H1 (cell line): ENCODE measurements at regions not wholly inside any gene's neighbourhood (a gene's known extent, or its start where the extent isn't known, plus 50 kb on each side); places are given as distances from the start of the nearest gene placed in this dataset.

ENCODE experiments used
- CTCF ChIA-PET: fragments of 300-600 bp; sonication (Branson Sonifier 250); formaldehyde crosslinking; loops from one replicate; lab custom pipeline; 2021; ENCODE audit not compliant: partially characterized antibody; lab: Charles Lee
- POLR2A ChIA-PET: fragments of 300-600 bp; sonication (Branson Sonifier 250); formaldehyde crosslinking; loops from one replicate; lab custom pipeline; 2021; ENCODE audit warnings: inconsistent platforms; ENCODE audit not compliant: partially characterized antibody; lab: Charles Lee
- DNase-seq, 2 experiments: peaks; one replicate each; pipeline versions ENCODE4 v3.0.0 to v3.0.0-alpha.2; 2010 to 2022; ENCODE audit warnings: low spot score in 2 of 2, low read depth in 1 of 2, mixed read lengths in 1 of 2
- FAIRE-seq: peaks from 2 replicates; lab custom pipeline; 2011; peaks lifted over from hg19 to GRCh38; lab: Jason Lieb, UNC
- H2AFZ ChIP-seq: 2 replicates; pipeline ENCODE4 v1.8.1; 2012; ENCODE audit warnings: low read length, inconsistent platforms
- H2AK5ac ChIP-seq: 2 replicates; pipeline ENCODE4 v1.6.1; 2013; ENCODE audit warnings: low read depth, low read length
- H2BK120ac ChIP-seq: replicated peaks from 2 replicates; pipeline ENCODE3; 2013; ENCODE audit warnings: low read depth, low read length, inconsistent platforms
- H2BK12ac ChIP-seq: 2 replicates; pipeline ENCODE4 v1.6.1; 2013; ENCODE audit warnings: low read depth, low read length
- H2BK15ac ChIP-seq: 2 replicates; pipeline ENCODE4 v1.6.1; 2013; ENCODE audit warnings: low read length
- H2BK20ac ChIP-seq: 2 replicates; pipeline ENCODE4 v1.6.1; 2013; ENCODE audit warnings: low read length
- H2BK5ac ChIP-seq: 2 replicates; pipeline ENCODE4 v1.6.1; 2013; ENCODE audit warnings: low read depth, low read length
- H3K14ac ChIP-seq: 2 replicates; pipeline ENCODE4 v1.6.1; 2013; ENCODE audit warnings: inconsistent platforms; ENCODE audit not compliant: insufficient read length
- H3K18ac ChIP-seq: 2 replicates; pipeline ENCODE4 v1.6.1; 2013; ENCODE audit warnings: low read length; ENCODE audit errors: extremely low read depth
- H3K23ac ChIP-seq: 2 replicates; pipeline ENCODE4 v1.6.1; 2013; ENCODE audit warnings: inconsistent platforms; ENCODE audit not compliant: insufficient read length
- H3K23me2 ChIP-seq: 2 replicates; pipeline ENCODE4 v1.6.1; 2013; ENCODE audit warnings: low read depth, low read length
- H3K27ac ChIP-seq: 2 replicates; pipeline ENCODE4 v1.6.1; 2011; ENCODE audit warnings: low read depth, low read length, inconsistent platforms
- H3K27me3 ChIP-seq, 4 experiments: replicated peaks in 1 of 4; 1 replicate in 1 of 4; 2 replicates in 3 of 4; pipeline versions ENCODE4 v1.6.1 to v1.8.1; 2011 to 2013; ENCODE audit warnings: low read length in 3 of 4, mild to moderate bottlenecking in 3 of 4, inconsistent platforms in 2 of 4, mixed read lengths in 2 of 4, moderate library complexity in 1 of 4; ENCODE audit not compliant: control insufficient read depth in 3 of 4, insufficient read depth in 3 of 4; ENCODE audit errors: extremely low read depth in 1 of 4
- H3K36me3 ChIP-seq, 4 experiments: 2 replicates each; pipeline versions ENCODE4 v1.6.1 to v1.8.1; 2011 to 2013; ENCODE audit warnings: mild to moderate bottlenecking in 4 of 4, low read length in 3 of 4, moderate library complexity in 2 of 4, control low read depth in 1 of 4, inconsistent platforms in 1 of 4; ENCODE audit not compliant: insufficient read depth in 4 of 4, control insufficient read depth in 2 of 4
- H3K4ac ChIP-seq: replicated peaks from 2 replicates; pipeline ENCODE3; 2013; ENCODE audit warnings: low read length, low read depth, mixed read lengths, inconsistent platforms; ENCODE audit not compliant: insufficient read length
- H3K4me1 ChIP-seq, 4 experiments: replicated peaks in 1 of 4; 1 replicate in 1 of 4; 2 replicates in 3 of 4; pipeline versions ENCODE4 v1.6.1 to v1.8.1; 2011 to 2013; ENCODE audit warnings: low read length in 3 of 4, inconsistent platforms in 2 of 4, mixed read lengths in 1 of 4; ENCODE audit not compliant: insufficient read depth in 4 of 4, control insufficient read depth in 3 of 4
- H3K4me2 ChIP-seq, 2 experiments: 2 replicates each; pipeline versions ENCODE4 v1.6.1 to v1.8.1; 2011 to 2013; ENCODE audit warnings: low read depth in 2 of 2, low read length in 2 of 2, control low read depth in 1 of 2, inconsistent platforms in 1 of 2, mild to moderate bottlenecking in 1 of 2; ENCODE audit not compliant: insufficient read depth in 1 of 2
- H3K4me3 ChIP-seq, 4 experiments: fragments of 200-600, 300-600 bp in 1 of 4; sonication (generic), shearing (Covaris generic), sonication (Bioruptor Twin) in 1 of 4; 2 replicates each; pipeline versions ENCODE4 v1.5.1 to v1.8.1; 2011 to 2016; ENCODE audit warnings: low read length in 4 of 4, low read depth in 3 of 4, control low read depth in 2 of 4, inconsistent platforms in 2 of 4, mild to moderate bottlenecking in 2 of 4, mixed read lengths in 1 of 4, moderate library complexity in 1 of 4; ENCODE audit not compliant: insufficient read depth in 2 of 4; ENCODE audit errors: extremely low read depth in 1 of 4
- H3K56ac ChIP-seq: replicated peaks from 2 replicates; pipeline ENCODE3; 2013; ENCODE audit warnings: low read depth, mild to moderate bottlenecking, mixed read lengths, low read length, inconsistent platforms; ENCODE audit not compliant: insufficient read length
- H3K79me1 ChIP-seq: 2 replicates; pipeline ENCODE4 v1.6.1; 2013; ENCODE audit warnings: low read depth, low read length, control low read depth
- H3K79me2 ChIP-seq, 2 experiments: 2 replicates each; pipeline versions ENCODE4 v1.6.1 to v1.8.1; 2012 to 2013; ENCODE audit warnings: low read length in 2 of 2, mild to moderate bottlenecking in 2 of 2, inconsistent platforms in 1 of 2; ENCODE audit not compliant: insufficient read depth in 2 of 2, control insufficient read depth in 1 of 2
- H3K9ac ChIP-seq, 4 experiments: replicated peaks in 1 of 4; 1 replicate in 1 of 4; 2 replicates in 3 of 4; pipeline versions ENCODE4 v1.6.1 to v1.8.1; 2011 to 2013; ENCODE audit warnings: low read depth in 3 of 4, low read length in 3 of 4, control low read depth in 2 of 4, mild to moderate bottlenecking in 2 of 4, moderate library complexity in 2 of 4, inconsistent platforms in 1 of 4; ENCODE audit errors: extremely low read depth in 1 of 4
- H3K9me3 ChIP-seq, 2 experiments: 2 replicates each; pipeline versions ENCODE4 v1.6.1 to v1.8.1; 2012 to 2013; ENCODE audit warnings: mild to moderate bottlenecking in 2 of 2, moderate library complexity in 2 of 2, control low read depth in 1 of 2, inconsistent platforms in 1 of 2, low read depth in 1 of 2, low read length in 1 of 2, mixed read lengths in 1 of 2; ENCODE audit not compliant: insufficient read depth in 2 of 2
- H4K20me1 ChIP-seq, 2 experiments: replicated peaks in 1 of 2; 2 replicates each; pipeline versions ENCODE3 to v1.8.1; 2011 to 2013; ENCODE audit warnings: inconsistent platforms in 2 of 2, low read length in 2 of 2, mild to moderate bottlenecking in 1 of 2; ENCODE audit not compliant: insufficient read depth in 2 of 2, control insufficient read depth in 1 of 2
- H4K5ac ChIP-seq: 2 replicates; pipeline ENCODE4 v1.6.1; 2013; ENCODE audit warnings: low read length, low read depth, mixed read lengths, inconsistent platforms; ENCODE audit not compliant: insufficient read length
- H4K8ac ChIP-seq: 2 replicates; pipeline ENCODE4 v1.8.0; 2013; ENCODE audit warnings: mild to moderate bottlenecking, moderate library complexity, low read length, inconsistent platforms; ENCODE audit not compliant: insufficient read depth; ENCODE audit errors: extremely low read depth
- H4K91ac ChIP-seq: replicated peaks from 2 replicates; pipeline ENCODE3; 2013; ENCODE audit warnings: low read length, mixed read lengths, inconsistent platforms; ENCODE audit not compliant: insufficient read length
- CREB1 ChIP-seq: IDR thresholded peaks from 2 replicates; pipeline ENCODE4 v1.6.1; 2012; ENCODE audit warnings: inconsistent platforms
- EP300 ChIP-seq, 2 experiments: IDR thresholded peaks; 1 replicate in 1 of 2; 2 replicates in 1 of 2; pipeline ENCODE4 v1.6.1; 2011 to 2012; ENCODE audit warnings: low read depth in 2 of 2, low read length in 2 of 2, mild to moderate bottlenecking in 2 of 2, borderline replicate concordance in 1 of 2, inconsistent platforms in 1 of 2, moderate library complexity in 1 of 2
- KDM4A ChIP-seq: IDR thresholded peaks from one replicate; pipeline ENCODE4 v1.7.1; 2012; ENCODE audit warnings: low read depth, mild to moderate bottlenecking, moderate library complexity, low read length, inconsistent platforms; ENCODE audit not compliant: severe bottlenecking
- KDM5A ChIP-seq: fragments of 200-600 bp; IDR thresholded peaks from 2 replicates; pipeline ENCODE4 v1.7.1; 2012; ENCODE audit warnings: mild to moderate bottlenecking, low read length, inconsistent platforms, mixed read lengths
- NRF1 ChIP-seq: IDR thresholded peaks from 2 replicates; pipeline ENCODE4 v1.6.1; 2011; ENCODE audit warnings: mild to moderate bottlenecking, low read depth, low read length, improper control_type of control experiment
- POLR2A ChIP-seq, 2 experiments: IDR thresholded peaks; 1 replicate in 1 of 2; 2 replicates in 1 of 2; pipeline ENCODE4 v1.6.1; 2011; ENCODE audit warnings: low read depth in 2 of 2, low read length in 2 of 2, mild to moderate bottlenecking in 2 of 2; ENCODE audit errors: control extremely low read depth in 1 of 2
- SIRT6 ChIP-seq: IDR thresholded peaks from one replicate; pipeline ENCODE4 v1.7.1; 2012; ENCODE audit warnings: low read length, inconsistent platforms
- ZNF274 ChIP-seq: IDR thresholded peaks from 2 replicates; pipeline ENCODE4 v1.7.0; 2012; ENCODE audit warnings: low read length, borderline replicate concordance; ENCODE audit errors: extremely low read depth
- WGBS, 2 experiments: shearing (Covaris generic) in 1 of 2; methylation state at CpG; one replicate each; pipeline versions ENCODE4 v1.1.6 to v1.1.7; 2013 to 2015; ENCODE audit warnings: low lambda C conversion rate in 2 of 2, mixed read lengths in 2 of 2, inconsistent platforms in 1 of 2, low coverage in 1 of 2, missing lambda C conversion rate in 1 of 2; ENCODE audit not compliant: insufficient replicate concordance in 2 of 2, insufficient coverage in 1 of 2, insufficient read length in 1 of 2; ENCODE audit errors: extremely low coverage in 1 of 2, missing lambda C conversion rate in 1 of 2; 5-methylcytosine and 5-hydroxymethylcytosine counted together

DNA sequence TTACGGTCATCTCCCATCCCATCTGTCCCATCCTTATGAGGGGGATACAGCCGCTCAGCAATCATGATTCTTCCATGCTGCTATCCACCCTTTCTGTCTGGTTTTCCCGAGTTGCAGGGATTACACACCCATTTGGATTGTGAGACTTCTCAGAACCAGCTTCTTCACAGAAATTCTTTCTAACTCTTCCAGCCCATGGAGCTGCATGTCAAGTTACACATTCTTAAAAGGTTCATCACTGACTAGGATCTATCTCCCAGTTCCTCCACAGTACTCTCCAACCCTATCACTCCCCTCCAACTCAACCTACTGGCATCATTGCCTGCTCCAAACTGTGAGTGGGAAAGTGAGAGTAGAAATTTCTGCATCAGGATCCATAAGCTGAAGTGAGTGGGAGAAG lies 558.2 kb upstream of the TNP1 start:
- Histone ChIP-seq H4K91ac (no peak overlapping the region), H3K14ac (no peak overlapping the region), H2AK5ac (no peak overlapping the region), H2BK15ac (no peak overlapping the region), H4K20me1 (no peaks in the 10 kb centered on the region), H3K36me3 (no peaks in the 10 kb centered on the region), H3K23ac (no peak overlapping the region), H4K8ac (no peak overlapping the region), H3K27ac (no peak overlapping the region), H3K27me3 (no peaks in the 10 kb centered on the region), H2BK12ac (no peak overlapping the region), H3K79me2 (no peaks in the 10 kb centered on the region), H3K79me1 (no peaks in the 10 kb centered on the region), H3K9ac (no peak overlapping the region), H2BK5ac (no peak overlapping the region), H3K4me1 (no peaks in the 10 kb centered on the region), H2BK120ac (no peak overlapping the region), H3K4me3 (no peak overlapping the region), H3K18ac (no peak overlapping the region), H3K23me2 (no peaks in the 10 kb centered on the region), H4K5ac (no peak overlapping the region), H2BK20ac (no peak overlapping the region), H3K4ac (no peak overlapping the region), H3K4me2 (no peak overlapping the region), H3K56ac (no peak overlapping the region), H3K9me3 (no peaks in the 10 kb centered on the region), H2AFZ (no peak overlapping the region)
- WGBS, 2 experiments = 89% methylated on average over 3 of the region's 3 CpGs; no CpG with 5 or more reads in 1 of the 2 experiments
- ChIA-PET POLR2A (no interaction called here), CTCF (interaction anchor here (0.7 to 1.3 kb wide), 2 partner anchors 12 to 21 kb away, joined by 3 read pairs; no protein-coding TSS in a partner anchor)
- no peak for DNase-seq
- no peak for FAIRE-seq
- TF ChIP-seq KDM4A (no peak), CREB1 (no peak), EP300 (IDR thresholded peaks at IDR 0.05; ENCODE audit: borderline replicate concordance in 1 of 2, low read depth in 2 of 2, low read length in 2 of 2) (no peak), SIRT6 (no peak), KDM5A (no peak), POLR2A (IDR thresholded peaks at IDR 0.05; ENCODE audit: control extremely low read depth in 1 of 2, low read depth in 2 of 2, low read length in 2 of 2) (no peak), NRF1 (no peak), ZNF274 (no peak)
